ENCODE measurements at regions not wholly inside any gene's neighbourhood (a gene's known extent, or its start where the extent isn't known, plus 50 kb on each side); places are given as distances from the start of the nearest gene placed in this dataset.

- DNase-seq = no peak
Measured at GRCh38 chr2:204187229-204188083, 250.9 kb downstream of the ICOS start.

DNA sequence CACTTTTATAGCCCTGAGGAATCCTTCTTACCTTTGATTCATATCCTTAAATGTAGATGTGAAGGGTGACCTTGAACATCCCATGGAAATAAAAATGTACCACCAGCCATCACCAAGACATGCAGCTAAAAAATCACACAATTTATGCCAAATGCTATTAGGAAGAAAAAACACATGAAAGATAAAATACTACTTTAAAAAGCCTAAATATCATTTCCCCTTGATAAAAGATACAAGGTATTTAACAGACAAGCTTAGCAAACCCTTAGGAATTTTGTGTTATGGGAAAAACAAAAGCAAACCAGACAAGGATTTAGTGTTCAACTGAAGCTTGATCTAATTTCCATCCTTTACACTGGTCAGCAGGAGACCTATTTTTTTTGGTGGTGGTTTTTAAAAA is 255.0 kb downstream of the ICOS start:
- DNase-seq = no peak

- DNase-seq = no peak
Measured at GRCh38 chr2:204195498-204195897, 258.9 kb downstream of the ICOS start.

GRCh38 chr2:204197336-204198005 is 260.9 kb downstream of the ICOS start:
- no peak for DNase-seq

DNA sequence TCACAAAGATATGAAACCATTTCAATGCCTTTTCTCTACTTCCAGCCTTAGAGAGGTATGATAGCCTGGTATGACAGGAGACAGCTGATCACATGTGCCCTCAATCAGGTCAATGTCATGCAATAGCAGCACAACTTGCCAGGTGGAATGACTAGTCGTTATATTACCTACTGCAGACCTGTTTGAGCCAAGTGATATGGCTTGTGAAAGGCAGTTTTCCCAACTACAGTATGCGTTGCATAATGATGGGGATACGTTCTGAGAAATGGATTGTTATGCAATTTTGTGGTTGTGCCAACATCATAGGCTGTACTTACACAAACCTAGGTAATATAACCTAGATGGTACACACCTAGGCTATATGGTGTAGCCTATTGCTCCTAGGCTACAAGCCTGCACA is 262.8 kb downstream of the ICOS start:
- DNase-seq = no peak

- no peak for DNase-seq
Measured at GRCh38 chr2:204201507-204201906, 264.9 kb downstream of the ICOS start.

DNA sequence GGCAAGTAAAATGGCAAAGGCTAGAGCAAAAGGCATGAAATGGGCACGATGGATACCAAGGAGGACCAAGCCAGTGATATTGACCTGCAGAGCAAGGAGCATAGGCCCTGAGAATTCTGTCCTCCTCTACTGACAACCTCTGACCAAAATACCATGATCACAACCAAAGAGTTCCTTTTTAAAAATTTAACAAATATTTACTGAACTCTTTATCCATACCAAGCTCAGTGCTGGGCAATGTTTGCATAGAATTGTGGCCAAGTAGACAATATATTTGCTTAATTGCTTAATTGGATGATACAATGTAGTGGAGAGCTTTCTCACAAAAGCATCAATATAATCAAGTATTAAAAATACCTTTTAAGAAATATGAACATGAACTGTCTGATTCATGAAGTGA is 265.7 kb downstream of the ICOS start:
- DNase-seq = no peak

- no peak for DNase-seq
Measured at GRCh38 chr2:204203704-204204103, 267.1 kb downstream of the ICOS start.

GRCh38 chr2:204205082-204205481 is 268.5 kb downstream of the ICOS start:
- DNase-seq = no peak

DNA sequence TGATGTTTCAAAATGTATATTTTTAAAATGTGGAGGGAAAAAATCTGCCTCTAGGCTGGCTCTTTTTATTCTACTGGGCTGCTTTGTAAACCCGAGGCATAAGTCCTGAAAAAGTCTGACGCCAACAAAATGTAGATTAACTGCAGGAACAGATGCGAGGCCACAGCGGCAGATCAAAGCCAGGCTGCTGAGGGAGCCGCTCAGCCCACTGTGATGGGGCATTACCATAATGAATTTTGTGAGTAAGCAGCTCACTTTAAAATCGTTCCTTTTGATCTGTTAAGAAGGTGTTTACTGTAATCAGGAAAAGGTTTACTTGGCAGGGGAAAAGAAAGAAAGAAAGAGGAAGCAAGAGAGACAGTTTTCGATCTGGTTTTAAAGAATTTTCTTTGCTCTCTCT is 269.0 kb downstream of the ICOS start:
- no peak for DNase-seq

DNA sequence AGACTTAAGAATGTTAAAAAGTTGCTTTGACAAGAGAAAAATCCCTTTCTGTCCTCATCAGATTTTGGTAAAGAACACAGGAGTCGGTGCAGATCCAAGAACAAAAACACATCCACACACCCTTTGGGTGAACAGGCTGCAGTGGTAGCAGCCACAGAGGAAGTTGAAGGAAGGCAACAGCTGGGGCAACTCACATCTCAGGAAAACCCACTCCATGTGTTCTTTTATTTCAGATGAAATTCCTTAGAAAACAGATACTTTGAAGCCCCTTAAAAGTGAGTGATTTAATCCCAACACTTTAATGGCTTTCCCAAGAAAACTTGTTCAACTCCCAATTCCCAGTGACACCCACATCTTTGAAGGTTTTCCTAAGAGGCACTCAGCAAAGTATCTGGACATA is 271.3 kb downstream of the ICOS start:
- no peak for DNase-seq

DNA sequence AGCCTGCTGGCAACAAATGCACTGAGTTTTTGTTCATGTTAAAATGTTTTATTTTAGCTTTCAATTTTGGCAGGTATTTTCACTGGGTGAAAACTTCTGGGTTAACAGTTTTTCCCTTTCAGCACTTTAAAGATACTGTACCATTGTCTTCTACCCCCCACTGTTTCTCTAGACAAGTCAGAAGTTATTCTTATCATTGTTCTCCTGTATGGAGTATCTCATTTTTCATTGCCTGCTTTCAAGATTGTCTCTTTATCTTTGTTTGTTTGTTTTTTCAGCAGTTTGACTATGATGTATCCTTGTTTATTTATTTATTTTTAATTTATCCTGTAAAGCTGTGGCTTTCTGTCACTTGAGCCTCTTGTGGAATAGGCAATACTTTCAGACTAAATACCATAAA is 277.0 kb downstream of the ICOS start:
- no peak for DNase-seq

DNA sequence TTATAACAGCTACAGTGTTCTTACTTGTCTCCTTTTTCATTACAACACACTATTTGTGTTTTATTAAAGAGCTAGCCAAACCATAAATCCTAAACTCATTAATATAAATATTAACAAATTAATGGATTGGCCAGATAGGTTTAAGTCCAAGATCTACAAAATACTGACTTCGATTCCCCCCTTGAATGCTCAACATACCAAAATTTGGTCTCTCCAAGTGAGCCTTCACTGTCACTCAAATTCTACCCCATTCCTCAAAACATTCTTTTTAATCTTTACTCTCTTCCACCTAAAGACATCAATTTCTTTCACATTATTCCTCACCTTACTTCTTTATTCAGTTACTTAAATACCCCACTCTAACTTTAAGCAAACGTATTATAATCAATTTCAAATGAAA is 281.5 kb downstream of the ICOS start:
- DNase-seq = no peak

GRCh38 chr2:204219196-204219595 is 282.6 kb downstream of the ICOS start:
- DNase-seq = no peak

- DNase-seq = no peak
Measured at GRCh38 chr2:204220896-204221295, 284.3 kb downstream of the ICOS start.

DNA sequence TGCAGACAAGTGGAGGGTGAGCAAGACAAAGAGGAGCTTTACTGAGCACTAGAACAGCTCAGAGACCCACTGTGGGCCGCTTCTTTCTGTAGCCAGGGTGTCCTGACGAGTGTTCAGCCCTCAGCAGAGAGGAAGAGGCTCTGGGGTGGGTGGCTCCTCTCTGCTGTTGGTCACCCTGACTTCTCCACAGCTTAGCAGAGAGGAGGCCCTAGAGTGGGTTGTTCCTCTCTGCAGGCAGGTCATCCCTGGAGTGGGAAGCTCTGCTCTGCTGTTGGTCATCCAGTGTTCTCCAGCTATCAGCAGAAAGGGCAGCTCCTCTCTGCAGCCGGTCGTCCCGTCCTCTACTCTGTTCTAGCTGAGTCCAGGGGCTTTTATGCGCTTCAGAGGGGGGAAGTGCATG is 286.5 kb downstream of the ICOS start:
- no peak for DNase-seq

- DNase-seq = no peak
Measured at GRCh38 chr2:204223544-204223943, 287.0 kb downstream of the ICOS start.

DNA sequence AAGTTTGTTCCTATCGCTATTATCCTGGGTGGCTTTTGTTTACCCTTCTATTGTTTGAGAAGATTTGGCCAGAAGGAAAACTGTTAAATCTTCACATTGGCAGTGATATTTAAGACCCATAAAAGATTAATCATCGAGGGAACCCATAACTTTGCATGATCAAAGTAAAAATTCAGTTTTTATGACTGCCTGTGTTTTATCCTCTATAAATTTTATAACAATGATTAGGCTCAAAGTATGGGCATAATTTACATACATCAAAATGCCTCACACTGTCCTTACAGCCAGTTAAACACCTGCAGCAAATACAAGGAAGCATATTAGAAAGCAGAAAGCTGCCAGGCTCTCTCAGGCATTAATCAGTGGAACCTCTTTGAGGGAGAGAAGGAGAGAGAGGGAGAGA is 289.1 kb downstream of the ICOS start:
- no peak for DNase-seq

DNA sequence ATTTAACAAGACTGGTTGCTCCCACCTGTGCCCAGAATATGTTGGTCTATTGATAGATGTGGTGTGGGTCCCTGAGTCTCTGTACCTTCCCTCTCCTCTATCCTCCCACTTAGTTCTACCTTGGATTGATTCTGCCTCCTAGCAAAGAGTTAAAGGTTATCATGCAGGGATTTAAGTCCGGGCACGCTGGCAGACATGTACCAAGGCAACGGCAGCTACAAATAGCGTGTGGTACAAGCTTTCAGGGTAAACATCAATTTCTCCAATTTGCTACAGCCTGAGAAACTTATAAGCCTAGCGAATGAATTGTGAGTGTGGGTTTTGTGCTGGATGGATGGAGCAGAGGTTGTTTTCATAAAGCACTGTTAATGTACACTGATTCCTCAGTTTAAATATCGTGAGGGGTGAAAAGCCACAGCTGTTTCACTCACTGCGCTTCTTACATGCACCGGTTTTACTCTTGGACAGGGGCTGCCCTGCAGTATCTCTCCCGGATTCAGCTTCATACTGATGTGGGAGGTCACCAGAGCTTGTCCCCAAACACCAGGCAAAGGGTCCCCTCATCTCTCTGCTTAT is 289.8 kb downstream of the ICOS start:
- DNase-seq = no peak

- DNase-seq = no peak
Measured at GRCh38 chr2:204228169-204228886, 291.8 kb downstream of the ICOS start.

DNA sequence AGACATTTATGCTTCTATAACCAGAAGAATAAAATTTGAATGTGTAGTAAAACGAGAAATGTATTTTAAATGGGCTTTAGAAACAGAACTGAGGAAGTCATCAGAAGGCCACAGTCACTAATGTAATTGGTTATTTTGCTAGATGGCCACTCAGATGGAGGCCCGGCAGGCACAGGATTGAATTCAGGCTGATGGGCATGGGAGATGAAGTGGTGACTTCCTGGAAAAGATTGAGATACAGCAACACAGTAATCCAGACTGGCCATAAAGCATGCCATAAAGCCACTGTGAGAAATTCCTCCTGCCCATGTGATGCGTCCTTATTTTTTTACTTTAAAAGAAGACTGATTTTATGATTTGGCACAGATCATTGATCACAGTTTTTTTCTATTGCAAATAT is 297.7 kb downstream of the ICOS start:
- DNase-seq = no peak

DNA sequence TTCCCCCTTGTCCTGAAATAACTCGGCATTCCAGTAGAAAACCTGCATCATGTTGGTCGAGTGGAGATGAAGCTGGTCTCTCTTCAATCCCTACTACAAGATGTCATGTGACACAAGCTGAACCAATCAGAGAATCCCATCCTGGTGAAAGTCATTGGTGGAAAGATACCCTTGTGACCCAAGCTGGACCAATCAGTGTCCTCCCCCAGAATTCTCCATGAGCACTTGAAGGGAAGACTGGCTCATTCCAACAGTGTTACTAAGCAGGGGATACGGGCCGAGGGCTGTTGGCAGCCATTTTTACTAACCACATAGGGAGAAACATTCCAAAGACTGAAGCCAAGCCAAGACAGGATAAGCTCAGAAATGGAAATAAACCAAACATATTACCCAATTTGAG is 298.3 kb downstream of the ICOS start:
- no peak for DNase-seq

DNA sequence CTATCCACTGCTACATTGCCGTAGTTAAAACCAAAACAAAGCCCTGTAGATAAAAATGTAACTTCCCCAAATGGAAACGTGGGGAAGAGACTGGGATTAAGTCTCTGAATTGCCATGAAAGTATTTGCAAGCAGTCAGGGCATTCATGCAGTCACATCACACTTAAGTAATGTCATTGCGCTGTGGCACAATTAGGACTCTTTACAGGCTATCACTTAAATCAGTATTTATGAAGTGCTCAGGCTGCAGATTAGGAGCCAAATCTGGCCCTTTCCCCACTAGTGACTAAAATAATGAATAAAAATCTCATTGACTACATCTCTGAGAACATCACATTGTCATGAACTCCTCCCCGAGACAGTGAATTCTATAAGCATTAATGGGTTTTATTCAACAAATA is 300.9 kb downstream of the ICOS start:
- DNase-seq = no peak
